Dedifferentiated amniotic fluid mesenchymal stem cell (primary cell): ENCODE measurements at regions not wholly inside any gene's neighbourhood (a gene's known extent, or its start where the extent isn't known, plus 50 kb on each side); places are given as distances from the start of the nearest gene placed in this dataset.

Source experiments
- DNase-seq: peaks from one replicate; pipeline ENCODE4 v3.0.0-alpha.2; 2016; ENCODE audit errors: extremely low spot score

DNA sequence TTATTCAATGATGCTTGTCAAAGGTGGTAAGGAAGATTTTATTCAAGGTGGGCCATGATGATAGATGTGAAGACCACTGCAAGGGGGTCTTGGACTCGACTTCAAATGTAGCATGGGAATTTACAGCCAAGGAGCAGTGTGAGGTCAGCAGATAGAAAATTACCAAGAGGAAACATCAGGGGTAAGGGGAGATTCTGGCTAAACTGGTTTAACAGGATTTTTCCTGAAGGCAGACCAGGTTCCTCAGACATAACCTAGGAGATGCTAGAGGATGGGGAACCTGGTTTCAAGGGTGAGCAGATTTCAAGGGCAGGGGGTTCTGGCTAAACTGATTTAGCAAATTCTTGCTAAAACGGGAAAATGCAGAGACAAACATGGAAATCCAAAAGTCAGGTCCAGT is 464.9 kb downstream of the TAFA4 start:
- no peak for DNase-seq

DNA sequence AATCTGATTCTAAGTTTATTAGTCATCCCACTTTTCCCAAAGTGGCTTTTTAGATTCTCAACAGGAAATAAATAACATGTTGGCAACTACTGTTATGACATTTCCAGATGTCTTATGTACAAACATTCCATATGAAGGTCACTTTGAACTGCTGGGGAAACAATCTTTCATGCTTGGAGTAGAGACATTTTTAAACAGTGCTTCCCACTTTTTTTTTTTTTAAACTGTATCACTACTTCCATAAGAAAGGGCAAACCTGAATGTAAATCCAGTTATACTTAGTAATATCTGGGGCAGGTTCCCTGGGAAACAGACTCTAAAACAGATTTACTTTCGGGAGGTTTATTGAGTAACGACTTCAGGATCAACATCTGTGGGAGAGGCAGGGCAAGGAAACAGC is 473.8 kb downstream of the TAFA4 start:
- DNase-seq, result no peak

DNA sequence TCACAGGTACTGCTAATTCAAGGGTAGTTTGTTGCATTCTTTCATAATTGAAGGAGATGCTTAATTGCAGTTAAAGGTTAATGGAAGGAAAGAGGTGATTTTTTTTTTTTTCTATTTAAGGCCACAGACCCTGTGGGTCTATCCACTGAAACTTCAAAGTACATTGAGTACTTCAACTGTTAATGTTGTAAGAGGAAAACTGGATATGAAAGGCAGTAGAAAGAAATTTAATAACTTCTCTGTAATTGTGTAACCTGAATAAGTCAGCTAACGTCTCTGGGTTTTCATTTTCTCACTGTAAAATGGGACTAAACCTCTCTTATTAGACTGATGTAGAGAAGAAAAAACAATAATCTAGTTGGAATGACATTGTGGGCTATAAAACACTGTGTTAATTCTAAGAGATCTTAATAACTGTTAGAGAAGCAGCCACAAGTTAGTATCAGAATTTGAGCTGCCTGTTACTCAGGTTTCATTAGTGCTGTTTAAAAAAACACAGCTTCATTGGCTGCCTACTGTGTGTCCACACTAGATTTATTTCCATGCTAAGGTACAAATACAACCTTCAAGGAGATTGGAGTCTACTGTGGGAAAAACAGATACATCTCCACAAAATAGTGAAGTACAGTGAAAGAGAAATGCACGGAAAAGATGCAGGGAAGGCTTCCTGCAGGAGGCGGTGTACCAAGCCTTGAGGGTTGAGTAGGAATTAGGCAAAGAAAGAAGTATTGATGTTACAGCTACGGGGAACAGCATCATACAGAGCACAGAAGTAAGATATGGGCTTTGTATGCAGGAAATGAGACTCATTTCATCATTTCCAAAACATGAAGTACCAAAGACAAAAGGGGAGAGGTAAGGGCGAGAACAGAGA is 483.6 kb downstream of the TAFA4 start:
- no peak for DNase-seq

DNA sequence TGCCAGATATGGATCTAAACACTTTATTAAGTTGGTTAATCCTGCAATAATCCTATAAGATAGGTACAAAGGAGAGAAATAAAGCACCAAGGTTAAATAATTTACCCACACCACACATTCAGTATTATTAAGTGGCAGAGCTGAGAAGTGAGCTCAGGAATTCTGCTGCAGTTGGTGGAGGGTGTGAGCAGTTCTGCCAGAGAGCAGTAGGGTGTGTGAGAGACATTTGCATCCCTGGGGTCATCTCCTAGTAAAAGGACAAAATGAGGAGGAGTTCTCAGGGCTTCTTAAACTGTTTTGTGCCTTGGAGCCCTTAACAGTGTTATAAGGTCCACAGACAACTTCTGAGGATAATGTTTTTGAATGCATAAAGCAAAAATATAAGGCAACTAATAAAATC is 484.5 kb downstream of the TAFA4 start:
- no peak for DNase-seq

DNA sequence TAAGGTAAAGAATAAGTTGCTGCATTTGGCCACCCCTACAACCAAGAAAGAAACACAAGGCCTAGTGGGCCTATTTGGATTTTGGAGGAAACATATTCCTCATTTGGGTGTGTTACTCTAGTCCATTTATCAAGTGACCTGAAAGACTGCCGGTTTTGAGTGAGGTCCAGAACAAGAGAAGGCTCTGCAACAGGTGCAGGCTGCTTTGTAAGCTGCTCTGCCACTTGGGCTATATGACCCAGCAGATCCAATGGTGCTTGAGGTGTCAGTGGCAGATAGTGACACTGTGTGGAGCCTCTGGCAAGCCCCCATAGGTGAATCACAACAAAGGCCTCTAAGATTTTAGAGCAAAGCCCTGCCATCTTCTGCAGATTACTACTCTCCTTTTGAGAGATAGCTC is 491.3 kb downstream of the TAFA4 start:
- DNase-seq, result no peak

DNA sequence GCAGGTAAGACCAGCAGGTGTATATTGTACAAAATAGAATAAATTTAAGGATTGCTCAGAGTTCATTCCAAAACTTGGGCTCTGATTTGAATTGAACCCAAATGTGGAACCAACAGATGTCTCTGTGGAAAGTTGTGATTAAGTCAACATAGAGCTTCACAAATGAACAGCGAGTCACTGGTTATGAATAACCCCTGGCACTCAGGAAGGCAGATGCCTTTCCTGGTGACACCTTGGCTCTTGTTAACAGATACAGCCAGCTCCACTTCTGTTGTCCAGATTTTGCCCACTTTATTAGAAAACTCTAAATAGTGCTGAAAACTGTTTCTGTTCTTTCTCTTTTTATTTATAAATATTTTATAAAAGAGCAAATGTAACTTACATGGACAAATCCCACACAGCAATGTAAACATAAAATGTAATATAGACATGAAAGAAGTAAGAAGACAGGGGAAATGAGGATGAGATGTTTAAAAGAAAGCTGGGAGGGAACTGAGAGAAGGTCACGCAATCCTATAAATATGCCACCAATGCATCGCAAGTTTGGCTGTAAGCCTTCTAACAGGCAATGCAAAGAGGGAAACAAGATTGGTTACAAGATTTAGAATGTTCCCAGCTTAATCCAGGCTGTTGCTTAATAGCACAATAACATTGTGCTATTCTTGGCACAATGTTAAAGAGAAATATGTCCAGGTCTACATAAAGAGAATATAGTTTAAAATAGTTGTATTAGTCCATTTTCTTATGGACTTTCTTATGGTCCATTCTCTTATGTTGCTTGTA is 495.5 kb downstream of the TAFA4 start:
- no peak for DNase-seq

DNA sequence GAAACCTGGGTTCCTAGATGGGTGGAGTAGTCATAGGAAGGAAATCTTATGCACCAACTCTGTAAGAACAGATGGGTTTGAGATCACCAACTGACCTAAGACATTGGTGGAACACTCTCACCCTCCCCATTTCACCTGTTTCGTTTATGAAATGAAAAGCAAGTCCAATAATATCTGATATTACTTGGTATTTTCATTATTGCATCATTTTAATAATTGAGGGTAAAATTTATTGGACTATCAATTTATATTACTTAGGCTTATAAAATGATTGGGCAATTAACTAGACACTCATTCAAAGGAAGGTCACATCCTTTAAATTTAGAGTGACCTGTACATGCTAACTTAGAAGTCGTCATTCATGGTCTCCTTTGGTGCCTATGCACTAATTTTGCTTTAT is 503.9 kb downstream of the TAFA4 start:
- DNase-seq, result no peak

DNA sequence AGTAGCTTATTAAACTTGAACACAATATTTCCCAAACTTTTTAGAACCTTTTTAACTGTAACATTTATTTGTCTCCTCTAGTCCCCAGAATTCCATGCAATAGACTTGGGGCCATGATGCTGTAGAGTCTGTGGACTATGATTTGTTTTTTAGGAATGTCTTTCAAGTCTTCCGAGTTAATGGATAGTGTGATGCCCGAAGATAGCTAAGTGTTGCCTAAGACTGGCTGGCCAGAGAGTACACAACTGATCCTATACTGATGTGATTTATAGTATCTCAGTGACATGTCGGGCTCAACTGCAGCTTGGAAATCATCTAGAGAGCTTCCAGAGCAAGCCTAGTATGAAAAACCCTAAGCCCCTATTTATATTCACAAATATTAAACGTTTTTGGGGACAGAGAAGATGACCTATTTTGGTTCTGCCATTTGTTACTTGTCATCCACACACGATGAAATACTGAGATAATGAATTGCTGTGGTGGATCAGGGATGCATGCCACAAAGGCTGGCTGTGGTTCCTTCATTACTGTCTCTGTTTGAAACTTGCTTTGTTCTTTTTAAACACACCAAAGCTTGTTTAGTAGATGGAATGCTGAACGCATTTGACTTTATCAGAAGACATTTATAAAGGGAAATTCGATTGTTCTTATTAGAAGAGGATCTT is 507.4 kb downstream of the TAFA4 start:
- DNase-seq, result no peak

DNA sequence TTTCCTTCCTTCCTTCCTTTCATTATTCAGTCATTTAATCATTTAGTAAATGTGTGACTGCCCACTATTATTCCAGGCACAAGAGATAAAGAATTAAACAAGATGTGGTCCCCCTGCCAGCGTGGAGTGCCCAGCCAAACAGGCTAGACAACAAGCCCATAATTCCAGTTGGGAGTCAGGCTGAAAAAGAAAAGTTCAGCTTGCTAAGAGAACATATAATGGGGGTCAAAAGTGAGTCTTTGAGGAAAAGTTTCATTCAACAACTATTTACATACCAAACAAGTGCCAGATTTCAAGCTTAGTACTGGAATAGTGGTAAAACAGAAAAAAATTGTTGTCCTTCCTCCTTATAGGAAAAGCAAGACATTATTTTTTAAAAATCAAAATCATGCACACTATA is 523.7 kb downstream of the TAFA4 start:
- DNase-seq, result no peak

DNA sequence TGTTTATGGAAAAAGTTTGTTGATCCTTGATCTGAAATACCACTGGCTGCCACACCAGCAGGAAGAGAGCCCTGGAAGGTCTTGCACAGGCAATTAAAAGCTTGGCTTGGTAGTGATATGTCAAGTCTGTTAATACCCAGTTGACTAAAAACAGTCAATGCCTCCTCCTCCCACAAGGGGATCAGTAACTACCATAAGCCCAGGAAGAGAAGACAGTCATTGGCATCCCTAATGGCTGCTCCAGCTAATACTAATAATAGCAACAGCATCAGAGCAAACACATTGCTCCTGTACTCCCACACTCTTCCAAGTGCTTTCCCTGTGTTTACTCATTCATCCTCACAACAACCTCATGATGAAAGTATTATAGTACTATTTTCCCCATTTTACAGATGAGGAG is 528.6 kb downstream of the TAFA4 start:
- DNase-seq, result no peak

DNA sequence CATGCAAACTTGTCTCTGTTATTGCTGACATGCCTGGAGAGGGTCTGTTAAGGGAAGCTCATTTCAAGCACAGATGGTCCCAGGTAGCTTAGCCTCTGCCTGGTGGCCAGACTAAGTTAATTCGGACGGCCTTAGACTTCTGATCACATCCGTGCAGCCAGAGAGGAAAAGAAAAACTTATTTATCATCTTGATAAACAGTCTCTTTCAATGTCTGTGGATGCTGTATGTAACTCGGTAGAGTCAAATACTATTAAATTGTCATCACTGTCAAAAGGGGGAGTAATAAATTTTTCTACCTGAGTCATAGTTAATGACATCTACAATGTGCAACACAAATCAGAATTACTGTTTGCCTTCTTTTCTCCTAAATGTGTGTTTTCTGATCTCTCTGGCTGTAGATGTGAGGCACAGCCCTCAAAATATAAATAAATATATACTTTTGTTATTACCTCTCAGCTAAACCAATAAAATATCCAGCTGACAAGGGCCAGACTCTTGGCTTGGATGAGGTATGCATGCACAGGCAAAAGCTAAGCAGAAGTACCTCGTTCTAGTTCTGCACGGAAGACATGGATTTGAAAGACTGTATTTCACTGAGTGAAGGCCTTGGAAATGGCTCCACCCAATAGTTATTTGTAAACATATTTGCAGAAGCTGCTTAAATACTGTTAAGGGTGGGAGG is 530.0 kb downstream of the TAFA4 start:
- DNase-seq, result no peak

DNA sequence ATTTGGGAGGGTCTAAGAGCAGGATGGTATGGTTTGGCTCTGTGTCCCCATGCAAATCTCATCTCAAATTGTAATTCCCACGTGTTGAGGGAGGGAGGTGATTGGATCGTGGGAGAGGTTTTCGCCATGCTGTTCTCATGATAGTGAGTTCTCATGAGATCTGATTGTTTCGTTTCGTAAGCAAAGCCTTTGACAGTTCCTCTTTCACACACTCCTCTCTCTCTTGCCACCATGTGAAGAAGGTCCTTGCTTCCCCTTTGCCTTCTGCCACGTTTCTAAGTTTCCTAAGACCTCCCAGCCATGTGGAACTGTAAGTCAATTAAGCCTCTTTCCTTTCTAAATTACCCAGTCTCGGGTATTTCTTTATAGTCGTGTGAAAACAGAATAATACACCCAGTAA is 553.7 kb downstream of the TAFA4 start:
- no peak for DNase-seq

DNA sequence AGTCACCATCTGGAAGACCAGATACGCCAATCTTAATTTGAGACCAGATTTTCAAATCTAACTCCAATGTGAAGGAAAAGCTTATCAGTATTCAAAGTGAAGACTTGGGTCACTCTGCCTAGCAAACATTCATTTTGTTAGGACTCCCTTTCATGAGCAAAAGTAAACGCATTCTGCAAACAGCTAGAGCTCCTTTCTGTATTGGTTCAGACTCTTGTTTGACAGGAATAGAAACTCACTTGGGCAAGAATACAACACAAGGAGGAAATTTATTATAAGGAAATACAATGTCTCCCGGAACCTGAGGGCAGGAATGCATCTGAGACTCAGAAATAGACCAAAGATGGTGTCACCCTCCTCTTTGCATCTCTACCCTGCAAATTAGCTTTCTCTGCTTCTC is 558.6 kb downstream of the TAFA4 start:
- DNase-seq, result no peak

DNA sequence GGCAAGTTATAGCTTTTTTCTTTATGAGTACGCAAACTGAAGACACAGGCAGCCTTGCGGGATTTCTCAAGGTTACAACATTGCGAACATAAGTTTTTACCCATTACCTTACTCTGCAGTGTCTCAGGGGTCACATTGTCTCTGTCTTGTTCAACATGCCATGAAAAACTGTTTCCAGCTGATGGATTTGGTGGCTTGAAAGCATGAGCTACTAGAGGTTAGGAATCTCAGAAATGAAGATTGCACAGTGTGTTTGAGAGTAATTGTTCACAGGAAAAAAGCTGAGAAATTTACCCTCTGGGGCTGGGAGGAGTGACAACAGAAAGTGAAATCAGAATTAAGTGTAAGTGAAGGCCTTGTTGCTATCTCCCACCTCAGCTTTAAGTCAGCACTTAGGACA is 568.6 kb downstream of the TAFA4 start:
- DNase-seq, result no peak

DNA sequence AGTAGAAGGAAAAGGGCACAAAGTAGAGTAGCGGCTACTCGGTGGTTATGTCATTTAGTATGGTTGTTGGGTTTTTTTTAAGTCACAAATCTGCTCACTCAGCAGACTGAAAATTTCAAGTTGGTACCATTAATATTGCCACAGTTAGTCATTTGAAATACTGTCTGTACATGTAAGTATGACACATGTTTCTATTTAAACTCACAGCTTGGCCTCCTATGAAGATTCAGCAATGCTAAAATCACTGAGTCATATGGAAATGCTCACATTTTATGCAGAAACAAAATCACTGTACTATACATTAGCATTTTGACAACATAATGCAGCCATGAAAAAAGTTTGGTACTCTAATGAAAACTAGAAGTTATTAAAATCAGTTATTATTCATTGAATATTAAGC is 571.9 kb downstream of the TAFA4 start:
- no peak for DNase-seq

DNA sequence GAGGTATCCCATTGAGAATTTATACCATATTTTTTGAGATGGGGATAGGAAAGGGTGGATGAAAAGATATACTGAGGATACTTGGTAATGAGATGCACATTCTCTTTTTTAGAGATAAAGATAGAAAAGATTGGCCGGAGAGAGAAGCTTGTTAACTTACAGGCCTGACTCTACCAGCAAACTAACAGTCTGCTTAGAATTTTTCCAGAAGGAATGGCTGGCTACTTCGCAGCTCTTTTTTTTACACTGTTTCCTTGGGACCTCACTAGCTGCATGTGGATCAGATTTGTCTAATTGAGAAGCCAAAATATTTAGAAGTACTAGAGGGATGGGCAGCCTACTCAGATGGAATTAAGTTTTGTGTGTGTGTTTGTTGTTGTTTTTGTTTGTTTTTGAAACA is 586.6 kb downstream of the TAFA4 start:
- DNase-seq, result no peak

DNA sequence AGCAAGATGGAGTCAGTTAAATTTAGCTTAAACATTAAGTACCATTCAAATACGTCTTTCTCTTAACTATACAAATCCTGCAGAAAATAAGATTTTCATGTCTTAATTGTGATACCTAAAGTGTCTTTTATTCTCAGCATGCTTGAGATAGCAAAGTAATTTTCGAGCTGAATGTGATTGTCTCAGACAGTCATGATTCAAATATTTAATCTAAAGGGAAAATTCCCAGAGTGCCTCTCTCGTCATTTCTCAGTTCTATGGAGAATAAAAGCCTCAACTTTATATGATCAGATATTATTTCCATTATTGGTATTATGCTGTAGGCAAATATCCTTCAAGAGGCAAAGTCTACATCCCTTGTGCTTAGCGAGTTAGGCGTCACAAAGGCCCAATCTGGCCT is 589.9 kb downstream of the TAFA4 start:
- no peak for DNase-seq

DNA sequence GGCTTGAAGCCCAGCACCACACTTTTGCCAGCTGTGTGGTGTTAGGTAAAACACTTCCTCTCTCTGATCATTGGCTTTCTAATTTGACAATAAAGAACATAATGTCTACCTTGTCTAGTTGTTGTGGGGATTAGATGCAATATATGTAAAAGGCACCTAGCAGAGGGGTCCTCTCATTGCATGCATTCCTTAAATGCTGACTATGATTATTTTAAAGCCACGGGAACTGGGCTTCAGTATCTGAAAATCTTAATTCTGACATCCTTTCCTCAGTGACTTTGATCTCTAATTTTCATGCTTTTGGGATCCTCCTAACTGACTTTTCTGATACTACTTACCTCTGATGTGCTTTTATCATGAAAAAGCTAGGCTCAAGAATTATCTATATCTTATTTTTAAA is 596.3 kb downstream of the TAFA4 start:
- no peak for DNase-seq

DNA sequence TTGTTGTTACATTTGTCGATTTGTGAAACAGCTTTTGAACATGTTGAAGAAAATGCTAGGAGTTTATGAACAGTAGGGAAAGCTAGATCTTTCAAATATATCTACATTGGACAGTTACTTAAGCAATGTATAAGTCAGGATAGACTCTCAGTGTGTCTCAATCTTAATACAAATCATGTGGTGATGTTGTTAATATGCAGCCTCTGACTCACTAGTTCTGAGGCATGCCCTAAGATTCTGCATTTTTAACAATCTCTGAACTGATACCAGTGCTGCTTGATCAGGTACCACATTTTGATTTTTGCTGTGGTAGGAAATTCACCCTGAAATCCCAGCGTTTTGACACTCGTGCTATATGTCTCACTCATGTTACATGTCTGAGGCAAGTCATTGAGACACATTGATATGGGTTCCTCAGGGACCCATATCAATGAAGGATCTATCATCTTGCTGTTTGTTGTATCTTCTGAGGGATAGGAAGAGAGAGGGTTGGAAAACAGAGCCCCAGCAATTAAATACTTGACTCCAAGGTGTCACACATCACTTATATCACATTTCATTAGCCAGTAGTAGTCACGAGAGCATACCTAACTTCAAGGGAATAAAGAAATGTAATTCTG is 597.9 kb downstream of the TAFA4 start:
- DNase-seq, result no peak

DNA sequence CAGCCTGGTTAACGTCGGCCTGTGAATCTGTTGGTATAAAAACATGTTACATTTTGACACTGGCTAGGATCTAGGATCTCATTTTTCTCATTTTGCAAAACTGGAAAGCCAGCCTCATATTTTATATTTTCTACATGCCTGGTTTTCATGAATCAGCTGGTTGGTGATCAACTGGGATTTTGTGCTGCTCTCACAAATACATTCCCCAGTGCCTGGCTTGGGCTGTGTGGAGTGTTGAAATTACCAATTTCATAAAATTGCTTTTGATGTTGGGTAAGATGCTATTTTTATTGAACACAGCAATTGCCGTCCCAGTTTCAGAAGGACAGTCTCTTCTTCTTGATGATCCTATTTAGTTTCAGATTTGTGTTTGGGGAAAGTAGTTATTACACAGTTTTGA is 604.3 kb downstream of the TAFA4 start:
- no peak for DNase-seq

DNA sequence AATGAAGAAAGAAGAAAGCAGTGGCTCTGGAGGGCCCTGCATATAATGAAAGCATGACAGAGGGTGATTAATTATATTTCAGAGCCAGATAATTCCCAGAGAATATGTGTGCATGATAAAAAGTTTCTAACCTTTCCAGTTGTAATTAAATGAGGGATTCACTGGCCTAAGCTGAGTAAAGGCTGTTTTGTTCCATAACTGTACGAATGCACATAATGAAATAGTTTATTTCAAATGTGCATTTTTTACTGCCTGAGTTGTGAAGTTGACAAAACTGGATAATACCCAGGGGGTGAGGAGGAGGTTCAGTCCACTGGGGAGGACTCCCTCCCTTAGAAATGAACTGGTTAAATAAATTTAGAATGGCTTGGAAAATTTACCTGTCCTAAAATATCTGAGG is 616.4 kb downstream of the TAFA4 start:
- DNase-seq, result no peak

DNA sequence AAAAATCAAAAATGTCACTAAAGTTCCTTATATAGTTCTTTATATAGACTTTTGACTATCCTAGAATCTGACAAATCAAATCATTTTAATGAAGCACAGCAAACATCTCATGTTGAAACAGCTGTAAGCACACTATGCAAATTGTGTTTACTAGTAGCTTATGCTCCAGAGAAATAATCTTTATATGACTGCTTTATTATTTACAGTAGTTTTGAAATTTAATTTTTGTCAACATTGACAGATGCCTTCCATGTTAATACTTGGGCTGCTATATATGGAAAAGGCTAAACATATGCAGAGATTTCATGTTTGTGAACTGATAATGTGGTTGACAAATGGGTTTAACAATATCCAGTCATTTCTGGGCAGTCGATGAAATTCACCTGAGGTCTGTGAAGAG is 616.8 kb downstream of the TAFA4 start:
- no peak for DNase-seq
